Suppressor macrophage (primary cell): ENCODE measurements at regions not wholly inside any gene's neighbourhood (a gene's known extent, or its start where the extent isn't known, plus 50 kb on each side); places are given as distances from the start of the nearest gene placed in this dataset.
"Not testable (repeated sequence)": the region's sequence is repeated elsewhere in the genome, so short reads cannot be mapped to it uniquely, and the experiment has no call there.

Experiments used
- DNase-seq, 4 experiments: peaks; one replicate each; pipeline ENCODE4 v3.0.0-alpha.2; 2020 to 2022

DNA sequence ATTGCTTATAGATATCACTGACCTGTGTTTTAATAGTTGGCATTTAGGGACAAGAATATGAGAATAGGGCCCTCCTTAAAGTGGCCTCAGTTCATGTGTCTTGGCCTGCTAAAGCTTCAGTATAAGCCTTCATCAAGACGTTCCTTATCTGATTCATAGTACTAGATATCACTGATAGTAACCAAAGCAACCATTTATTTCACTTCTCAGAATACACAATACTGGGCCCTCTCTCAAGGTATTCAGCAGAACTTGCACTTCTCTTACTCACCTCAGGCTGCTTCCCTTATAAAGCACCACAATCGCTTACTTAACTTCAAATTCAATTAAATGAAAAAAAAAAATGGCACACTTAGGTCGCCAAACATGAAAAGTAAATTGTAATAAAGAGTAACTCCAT is 259.4 kb upstream of the PCDH7 start:
- no peak for DNase-seq

DNA sequence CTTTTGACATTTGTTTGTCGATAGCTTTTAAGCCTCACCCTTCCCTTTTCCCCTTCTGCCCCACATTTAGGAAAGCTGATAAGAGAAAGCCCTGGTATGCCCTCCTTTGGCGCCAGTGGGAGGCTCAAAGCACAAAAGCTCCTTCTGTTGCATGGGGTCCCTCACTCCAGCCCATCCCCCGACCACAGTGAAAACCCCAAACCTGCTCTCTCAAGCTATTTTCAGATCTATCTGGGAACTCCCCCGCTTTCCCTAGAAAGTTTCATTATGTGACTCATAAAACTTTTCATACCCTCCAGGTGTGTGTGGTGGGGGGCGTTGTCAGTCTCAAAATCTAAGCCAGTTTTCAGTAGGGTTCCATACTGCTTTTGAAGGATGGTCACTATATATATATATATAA is 259.0 kb upstream of the PCDH7 start:
- DNase-seq = no peak

DNA sequence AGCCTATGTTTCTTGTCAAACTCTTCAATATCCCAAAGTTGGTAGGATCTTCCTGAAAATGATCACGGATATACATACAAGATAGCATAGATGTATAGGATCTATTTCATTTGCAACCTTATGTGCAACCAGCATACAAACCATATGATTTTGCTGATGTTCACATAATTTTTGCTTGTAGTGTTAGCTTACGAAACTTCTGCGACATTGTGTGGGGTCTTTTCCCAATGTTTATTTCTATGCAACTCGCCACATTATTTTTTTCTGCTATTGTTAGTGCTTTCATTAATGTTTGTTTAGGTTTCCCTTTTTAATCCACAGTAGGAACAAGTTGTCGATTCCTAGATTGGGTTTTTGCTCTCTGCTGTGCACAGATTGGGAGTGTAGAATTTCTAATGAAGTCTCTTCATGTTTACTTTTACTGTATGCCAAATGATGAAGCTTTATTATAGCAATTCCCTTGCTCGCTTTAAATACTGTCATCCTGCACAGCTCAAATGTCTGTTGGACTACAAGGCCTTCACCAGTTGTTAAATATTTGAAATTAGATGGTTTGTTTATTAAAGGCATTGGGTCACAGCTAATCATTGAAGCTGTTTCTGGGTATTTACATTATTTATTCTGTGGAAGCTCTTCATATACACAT is 257.6 kb upstream of the PCDH7 start:
- no peak for DNase-seq

DNA sequence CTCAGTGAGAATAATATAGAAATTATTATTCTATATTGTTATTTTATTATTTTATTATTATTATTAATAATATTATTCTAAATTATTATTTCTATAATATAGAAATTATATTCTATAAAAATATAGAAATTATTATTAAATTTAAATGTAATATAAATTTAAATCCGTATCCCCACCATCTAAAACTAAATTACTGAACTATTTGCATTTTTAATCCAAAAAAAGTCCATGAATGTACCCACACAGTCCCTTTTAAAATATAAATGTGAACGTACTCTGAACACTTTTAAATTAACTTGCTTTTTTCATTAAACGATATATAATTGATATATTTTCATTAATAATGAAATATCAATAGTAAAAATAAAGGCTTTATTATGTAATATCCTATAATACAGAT is 248.3 kb upstream of the PCDH7 start:
- DNase-seq = no peak

DNA sequence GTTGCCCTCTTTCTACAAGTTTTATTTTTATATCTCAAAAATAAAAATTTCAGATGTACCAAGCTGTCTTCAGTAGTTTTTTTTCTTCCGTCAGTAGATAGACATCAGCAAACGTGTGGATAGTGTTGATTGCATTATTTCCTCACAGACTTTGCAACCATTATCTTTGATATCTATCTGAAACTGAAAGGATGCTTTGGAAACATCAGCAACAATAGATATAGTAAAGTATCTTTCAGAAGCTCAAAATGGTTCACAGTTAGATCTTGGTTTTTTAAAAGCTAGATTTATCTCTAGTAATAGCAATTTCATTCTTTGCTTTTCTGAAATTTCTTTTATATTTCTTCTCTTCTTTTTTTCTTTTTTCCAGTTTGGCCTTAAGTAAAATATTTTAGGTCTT is 246.9 kb upstream of the PCDH7 start:
- DNase-seq = no peak

DNA sequence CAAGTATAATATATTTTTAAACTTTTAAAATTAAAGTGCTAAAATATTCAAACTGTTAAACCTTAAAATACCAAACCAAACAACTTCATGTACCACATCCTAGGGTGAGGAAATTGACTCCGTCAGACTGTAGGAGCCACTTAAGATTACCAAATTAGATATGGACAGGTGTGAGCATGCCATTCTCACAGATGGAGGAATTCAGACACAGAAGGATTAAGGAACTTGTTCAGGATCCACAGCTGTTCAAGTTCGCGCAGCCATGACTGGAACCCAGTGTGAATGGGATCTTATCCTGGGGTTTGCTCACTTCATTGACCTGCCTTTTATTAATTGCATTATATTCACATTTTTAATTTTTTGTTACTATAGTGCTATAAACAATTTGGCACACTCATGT is 224.9 kb upstream of the PCDH7 start:
- DNase-seq = no peak

DNA sequence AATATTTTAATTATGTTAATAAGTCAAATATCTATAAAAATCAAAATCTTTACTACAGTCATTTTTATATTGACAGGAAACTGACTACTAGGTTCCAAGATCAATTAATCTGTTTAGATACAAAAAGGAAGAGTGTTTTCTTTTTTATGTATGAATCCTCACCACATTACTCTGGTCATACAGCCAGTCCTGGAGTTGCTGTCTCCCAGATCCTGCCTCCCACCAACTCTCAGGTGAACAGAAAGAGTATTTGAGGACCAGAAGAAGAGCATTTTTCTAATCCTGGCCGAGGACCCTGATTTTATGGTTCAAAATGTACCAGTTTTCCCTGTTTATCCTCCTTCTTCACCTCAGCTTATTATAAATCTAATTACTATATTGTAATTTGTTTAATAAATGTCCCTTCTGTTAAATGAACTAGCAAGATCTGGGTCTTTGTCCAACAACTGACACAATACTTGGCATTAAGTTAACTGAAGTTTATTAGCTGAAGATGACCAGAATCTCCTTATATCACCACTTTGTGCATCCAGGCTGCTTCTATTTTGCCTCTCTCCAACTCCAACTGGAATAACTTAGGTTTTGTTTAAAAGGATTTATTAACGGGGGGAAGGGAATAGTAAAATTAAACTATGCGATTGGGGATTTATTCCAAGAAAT is 224.4 kb upstream of the PCDH7 start:
- DNase-seq = no peak

DNA sequence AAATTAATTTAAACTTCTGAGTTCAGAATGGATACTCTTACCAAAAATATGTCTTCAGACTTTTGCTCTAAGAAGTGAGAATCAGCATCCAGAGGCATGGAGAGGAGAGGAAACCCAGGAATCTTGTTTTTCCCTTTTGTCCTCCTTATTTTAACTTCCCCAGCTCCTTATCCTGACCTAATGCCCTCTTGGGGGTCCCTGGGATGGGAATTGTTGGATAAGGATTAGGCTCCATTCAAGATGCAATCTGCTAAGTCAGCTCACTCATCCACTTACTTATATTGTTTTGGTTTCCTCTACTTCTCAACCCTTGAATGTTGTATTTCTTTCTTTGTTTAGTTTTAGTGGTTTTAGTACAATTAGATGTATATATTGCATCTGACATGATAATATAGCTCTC is 208.4 kb upstream of the PCDH7 start:
- DNase-seq = no peak

DNA sequence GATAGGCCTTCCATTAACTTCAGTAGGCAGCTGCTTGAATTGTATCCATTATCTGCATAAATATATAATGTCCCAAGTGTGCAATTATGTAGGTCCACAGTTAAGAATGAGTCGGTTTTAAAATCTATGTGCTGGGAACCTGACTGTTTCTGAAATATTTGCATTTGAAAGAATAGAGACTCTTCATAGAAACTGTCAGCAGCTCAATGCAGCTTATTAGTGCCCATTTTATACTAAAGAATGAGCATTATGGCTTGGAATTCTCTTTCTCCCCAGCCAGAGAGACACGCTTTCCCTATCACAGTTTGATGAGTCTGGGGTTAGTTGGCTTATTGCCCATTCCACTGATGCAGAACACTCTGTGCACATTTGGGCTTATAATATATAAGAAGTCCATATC is 202.0 kb upstream of the PCDH7 start:
- DNase-seq = no peak

DNA sequence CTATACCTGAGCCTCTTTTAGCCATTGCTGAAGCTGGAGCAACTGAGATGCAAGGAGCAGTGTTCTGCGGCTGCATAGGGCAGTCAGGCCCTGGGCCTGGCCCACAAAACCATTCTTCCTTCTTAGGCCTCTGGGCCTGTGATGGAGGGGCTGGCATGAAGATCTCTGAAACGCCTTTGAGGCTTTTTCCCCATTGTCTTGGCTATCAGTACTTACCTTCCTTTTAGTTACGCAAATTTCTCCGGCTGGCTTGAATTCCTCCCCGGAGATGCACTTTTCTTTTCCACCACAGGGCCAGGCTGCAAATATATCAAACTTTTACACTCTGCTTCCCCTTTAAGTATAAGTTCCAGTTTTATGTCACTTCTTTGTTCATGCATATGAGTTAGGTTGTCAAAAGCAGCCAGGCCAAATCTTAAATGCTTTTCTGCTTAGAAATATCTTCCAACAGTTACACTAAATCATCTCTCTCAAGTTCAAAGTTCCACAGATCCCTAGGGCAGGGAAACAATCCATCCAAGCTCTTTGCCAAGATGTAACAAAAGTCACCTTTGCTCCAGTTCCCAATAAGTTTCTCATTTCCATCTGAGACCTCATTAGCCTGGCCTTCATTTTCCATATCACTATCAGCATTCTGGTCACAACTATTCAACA is 194.4 kb upstream of the PCDH7 start:
- no peak for DNase-seq

DNA sequence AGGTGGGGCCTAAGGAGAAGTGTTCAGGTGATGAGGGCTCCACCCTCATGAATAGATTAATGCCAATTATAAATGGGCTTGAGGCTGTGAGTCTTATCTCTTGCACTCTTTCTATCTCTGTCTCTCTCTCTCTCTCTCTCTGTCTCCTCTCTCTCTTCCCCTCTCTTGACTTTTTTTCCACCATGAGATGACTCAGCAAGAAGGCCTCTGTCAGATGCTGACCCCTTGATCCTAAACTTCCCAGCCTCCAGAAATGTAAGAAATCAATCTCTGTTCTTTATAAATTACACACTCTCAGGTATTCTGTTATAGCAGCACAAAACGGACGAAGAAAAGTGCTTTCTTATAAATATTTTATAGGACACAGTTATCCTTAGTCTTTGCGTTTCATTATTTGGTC is 184.9 kb upstream of the PCDH7 start:
- DNase-seq = no peak

DNA sequence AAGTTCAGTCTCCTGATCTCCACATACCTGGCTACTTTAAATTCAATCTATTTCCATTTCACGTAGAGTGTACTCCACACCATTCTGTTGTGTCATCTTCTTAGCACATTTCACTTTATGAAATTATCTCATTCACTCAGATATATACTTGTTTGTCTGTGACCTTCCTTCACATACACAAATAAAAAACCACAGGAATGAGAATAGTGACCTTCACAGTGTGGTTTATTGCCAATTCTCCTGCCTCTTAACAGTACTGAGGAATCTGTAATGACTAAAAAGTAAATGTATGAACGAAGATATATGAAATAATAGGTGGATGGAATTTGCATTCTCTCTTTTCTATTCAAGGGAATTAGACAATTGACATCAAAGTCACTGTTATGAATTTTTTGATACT is 183.9 kb upstream of the PCDH7 start:
- no peak for DNase-seq

DNA sequence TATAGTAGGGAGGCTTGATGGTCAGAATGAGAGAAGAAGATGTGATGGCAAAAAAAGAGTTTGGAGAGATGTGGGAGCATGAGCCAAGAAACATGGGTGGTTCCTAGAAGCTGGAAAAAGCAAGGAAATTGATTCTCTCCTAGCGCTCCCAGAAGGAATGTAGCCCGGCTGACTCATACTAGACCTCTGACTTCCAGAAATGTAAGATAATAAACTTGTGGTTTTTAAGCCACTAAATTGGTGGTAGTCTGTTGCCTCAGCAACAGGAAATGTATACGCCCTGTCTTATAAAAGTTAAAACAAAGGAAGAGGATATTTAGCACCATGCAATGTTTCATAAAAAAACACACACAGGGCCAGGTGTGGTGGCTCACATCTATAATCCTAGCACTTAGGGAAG is 182.7 kb upstream of the PCDH7 start:
- no peak for DNase-seq

DNA sequence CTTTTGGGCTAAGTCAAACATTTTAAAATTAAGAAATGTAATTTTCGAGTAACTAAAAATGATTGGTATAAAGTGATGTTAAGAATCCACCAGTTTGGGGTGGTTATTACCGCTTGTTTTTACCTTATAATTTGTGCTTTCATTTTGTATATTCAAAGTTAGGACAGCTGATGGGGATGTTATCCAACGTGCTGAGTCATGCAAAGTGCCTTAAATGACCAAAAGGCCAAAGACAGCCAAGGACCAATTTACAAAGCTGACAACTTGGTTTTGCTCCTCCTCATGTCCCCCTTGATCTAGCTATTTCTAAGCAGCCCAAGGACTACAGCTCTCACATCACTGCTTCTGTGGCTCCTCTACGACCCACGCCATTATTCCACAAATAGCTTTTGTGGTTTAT is 181.4 kb upstream of the PCDH7 start:
- DNase-seq = no peak

DNA sequence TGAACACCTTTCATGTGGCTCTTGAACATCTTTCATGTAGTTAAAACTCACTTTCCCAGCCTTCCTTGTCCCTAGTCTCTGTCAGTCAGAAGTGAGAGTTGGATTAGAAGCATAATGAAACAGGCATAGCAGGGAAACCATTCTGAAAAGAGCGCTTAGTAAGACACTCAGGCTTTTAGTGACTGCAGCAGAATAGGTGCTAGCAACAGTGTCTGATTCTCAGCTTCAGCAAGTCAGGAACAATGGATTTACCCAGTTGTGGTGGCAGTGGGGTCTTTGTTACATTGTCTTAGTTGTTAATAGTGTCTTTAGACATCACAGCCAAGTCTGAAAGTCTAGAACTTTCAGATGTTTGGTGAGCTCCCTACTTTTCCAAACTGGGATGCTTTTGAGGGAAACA is 177.1 kb upstream of the PCDH7 start:
- no peak for DNase-seq

DNA sequence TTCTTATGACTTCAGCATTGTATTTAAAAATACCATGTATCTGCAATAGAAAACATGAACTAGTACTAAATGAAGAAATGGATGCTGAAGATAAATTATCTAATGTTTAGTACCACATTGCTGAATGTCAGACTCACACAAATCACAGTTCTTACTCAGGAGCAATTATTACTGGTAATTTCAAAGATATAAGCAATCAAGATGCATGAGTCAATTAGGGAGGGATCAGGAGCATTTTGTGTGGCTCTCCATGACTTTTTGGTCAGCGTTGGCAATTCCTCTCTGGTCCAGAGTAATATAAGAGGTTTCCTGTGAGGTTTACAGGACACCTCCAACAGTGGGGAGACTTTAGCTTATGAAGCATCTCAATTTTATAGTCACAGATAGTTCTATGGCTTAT is 167.0 kb upstream of the PCDH7 start:
- DNase-seq = no peak

DNA sequence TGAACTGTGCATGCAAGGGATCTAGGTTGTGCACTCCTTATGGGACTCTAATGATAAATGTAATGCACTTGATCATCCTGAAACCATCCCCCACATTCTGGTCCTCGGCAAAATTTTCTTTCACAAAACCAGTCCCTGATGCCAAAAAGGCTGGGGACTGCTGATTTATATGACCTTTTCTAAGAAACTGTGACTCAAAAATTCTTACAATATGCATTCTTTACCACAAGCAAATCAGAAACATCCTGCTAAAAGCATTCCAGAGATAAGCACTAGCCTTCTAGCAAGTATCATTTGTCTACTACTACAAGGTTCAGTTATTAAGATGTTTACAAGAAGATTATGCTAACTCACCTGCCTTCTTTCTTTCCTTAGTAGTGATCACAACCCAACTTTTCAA is 166.5 kb upstream of the PCDH7 start:
- DNase-seq = no peak

DNA sequence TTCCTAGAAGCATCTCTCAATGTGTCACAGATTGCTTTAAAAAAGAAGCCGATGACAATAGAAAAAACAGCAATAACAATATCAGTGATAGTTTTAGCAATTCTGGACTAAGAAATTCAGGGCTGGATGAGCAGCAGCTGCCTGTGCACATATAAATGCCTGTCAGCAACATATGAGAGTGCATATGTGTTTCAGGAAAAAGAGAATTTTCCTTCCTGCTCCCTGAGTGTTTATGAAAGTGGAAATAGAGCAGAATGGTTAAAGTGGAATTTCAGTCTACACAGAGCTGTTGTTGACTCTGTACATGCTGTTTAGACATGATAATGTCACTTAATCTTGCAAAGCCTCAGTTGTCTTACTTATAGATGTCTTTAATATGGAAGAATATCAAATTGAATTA is 164.4 kb upstream of the PCDH7 start:
- no peak for DNase-seq

DNA sequence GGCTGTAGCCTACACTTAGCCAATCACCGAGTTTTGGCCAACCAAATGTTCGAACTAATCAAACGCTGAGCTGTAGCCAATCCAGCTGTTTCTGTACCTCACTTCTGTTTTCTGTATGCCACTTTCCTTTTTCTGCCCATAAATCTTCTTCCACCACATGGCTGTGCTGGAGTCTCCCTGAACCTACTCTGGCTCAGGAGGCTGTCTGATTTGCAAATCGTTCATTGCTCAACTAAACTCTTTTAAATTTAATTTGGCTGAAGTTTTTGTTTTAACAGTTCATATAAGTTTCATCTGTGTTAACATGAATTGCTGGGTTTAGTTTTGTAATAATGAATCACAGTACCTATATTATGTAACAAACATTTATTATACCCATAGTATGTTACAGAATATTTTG is 160.7 kb upstream of the PCDH7 start:
- no peak for DNase-seq

DNA sequence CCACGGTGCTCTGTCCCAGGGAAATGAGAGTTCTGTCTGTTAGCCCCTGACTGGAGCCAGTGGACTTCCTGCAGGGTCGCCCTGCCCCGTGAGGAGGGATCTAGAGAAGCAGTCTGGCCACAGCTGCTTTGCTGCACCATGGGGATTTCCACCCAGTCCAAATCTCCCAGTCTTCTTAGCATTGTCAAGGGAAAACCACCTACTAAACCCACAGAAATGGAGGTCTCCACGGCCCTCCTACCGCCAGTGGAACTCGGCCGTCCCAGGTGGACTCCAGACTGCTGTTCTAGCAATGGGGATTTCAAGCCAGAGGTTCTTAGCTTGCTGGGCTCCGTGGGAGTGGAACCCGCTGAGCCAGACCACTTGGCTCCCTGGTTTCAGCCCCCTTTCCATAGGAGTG is 133.3 kb upstream of the PCDH7 start:
- no peak for DNase-seq

DNA sequence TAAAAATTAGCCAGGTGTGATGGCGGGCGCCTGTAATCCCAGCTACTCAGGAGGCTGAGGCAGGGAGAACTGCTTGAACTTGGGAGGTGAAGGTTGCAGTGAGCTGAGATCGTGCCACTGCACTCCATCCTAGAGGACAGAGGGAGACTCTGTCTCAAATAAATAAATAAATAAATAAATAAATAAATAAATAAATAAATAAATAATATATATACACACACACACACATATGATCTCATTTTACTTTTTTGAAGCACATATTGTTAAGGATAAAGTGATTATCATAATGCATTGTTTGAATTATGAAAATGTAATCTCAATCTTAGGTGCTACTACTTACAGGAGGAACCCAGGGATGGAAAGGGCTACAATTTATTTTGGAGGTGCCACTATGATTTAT is 130.5 kb upstream of the PCDH7 start:
- DNase-seq = not testable (repeated sequence)

DNA sequence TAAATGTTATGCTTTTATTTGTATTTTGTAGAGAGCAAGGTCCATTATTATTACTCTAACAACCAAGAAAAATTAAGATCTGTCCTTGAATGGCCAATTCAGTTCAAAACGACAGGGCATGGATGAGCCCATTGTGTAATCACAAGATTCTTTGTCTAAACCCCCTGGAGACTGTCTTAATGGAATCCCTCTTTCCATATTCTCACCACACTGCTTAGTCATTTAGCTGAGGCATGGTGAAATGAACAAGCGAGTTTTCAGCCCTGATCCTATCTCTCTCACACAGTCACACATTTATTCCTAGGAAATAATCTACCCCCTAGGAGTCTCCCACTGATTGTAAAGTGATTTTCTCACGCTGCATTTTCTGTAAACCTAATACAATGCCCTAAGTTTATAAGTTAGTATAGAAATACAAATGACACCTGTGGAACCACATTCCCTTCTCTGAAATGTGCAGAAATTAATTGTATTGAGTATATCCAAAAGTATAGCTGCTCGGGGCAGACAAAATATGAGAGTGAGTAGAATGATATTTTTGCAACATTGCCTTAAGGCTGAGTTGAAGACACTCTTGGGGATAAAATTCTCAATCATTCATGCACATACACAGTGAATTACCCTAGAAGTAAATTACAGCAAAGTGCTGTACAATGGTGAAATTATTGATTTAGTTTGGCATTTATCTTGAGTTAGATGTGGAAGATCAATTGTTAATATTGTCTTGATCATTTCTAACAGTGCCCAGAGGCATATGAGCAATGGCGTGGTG is 119.7 kb upstream of the PCDH7 start:
- no peak for DNase-seq

DNA sequence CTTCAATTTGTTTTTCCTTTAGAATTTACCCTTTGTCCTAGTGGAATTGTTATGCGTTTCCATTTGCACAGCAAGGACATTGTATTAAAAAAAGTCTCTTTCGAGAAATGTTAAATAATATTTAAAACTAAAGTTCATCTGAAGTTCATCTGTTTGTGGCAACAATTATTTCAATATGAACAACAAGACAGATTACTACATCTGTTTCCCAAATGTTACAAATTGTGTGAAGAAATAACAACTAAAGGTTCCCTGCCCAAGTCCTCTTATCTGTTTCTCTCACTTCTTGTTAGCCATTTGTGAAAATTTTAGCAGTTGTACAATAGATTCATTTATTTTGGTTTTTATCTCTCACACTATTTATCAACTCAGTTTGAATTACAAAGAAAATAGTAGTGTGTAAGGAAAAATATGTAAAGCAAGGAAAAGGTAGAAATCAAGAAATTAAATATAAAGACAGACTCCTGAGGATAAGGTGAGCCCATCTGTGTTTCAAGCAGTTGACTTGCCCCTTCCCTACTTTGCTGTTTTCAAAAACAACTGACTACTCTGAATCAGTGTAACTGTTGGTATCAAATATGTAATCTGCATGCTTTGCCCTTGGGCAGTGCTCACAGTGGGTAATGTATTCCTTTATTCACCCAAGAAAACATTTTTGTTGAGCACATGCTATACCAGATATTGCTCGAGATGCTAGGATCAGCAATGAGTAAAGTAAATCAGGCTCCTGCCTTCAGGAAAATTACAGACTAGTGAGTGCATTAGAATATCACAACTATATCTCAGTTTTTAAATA is 118.9 kb upstream of the PCDH7 start:
- DNase-seq = no peak
